Fibroblast of lung (primary cell): ENCODE measurements at regions not wholly inside any gene's neighbourhood (a gene's known extent, or its start where the extent isn't known, plus 50 kb on each side); places are given as distances from the start of the nearest gene placed in this dataset.
A peak's percentile ranks its signal among the peaks of the same experiment; 100 is the strongest.

Experiments used
- DNase-seq, 2 donors: peaks; one replicate each; pipeline versions ENCODE4 v3.0.0 to v3.0.0-alpha.2; 2010; ENCODE audit warnings: low read depth in 2 of 2
- H2AFZ ChIP-seq: 2 replicates; pipeline ENCODE4 v1.5.1; 2012; ENCODE audit warnings: low read length, control low read depth, inconsistent platforms
- H3K27ac ChIP-seq: 2 replicates; pipeline ENCODE4 v1.5.1; 2011; ENCODE audit warnings: low read length, control low read depth; ENCODE audit not compliant: insufficient read depth
- H3K27me3 ChIP-seq: 2 replicates; pipeline ENCODE4 v1.5.1; 2011; ENCODE audit warnings: mild to moderate bottlenecking, low read length; ENCODE audit not compliant: control insufficient read depth, insufficient read depth
- H3K36me3 ChIP-seq: 2 replicates; pipeline ENCODE4 v1.5.1; 2011; ENCODE audit warnings: low read length; ENCODE audit not compliant: control insufficient read depth, insufficient read depth
- H3K4me1 ChIP-seq: 2 replicates; pipeline ENCODE4 v1.5.1; 2011; ENCODE audit warnings: low read length; ENCODE audit not compliant: control insufficient read depth, insufficient read depth; ENCODE audit errors: extremely low read depth
- H3K4me2 ChIP-seq: 2 replicates; pipeline ENCODE4 v1.5.1; 2011; ENCODE audit warnings: low read length, control low read depth; ENCODE audit not compliant: insufficient read depth; ENCODE audit errors: extremely low read depth
- H3K4me3 ChIP-seq, 4 experiments: fragments of 200-600 bp in 1 of 4; sonication (generic) in 1 of 4; replicated peaks in 1 of 4; 2 replicates each; pipeline ENCODE4 v1.5.1; 2011 to 2016; ENCODE audit warnings: low read length in 4 of 4, low read depth in 3 of 4, mild to moderate bottlenecking in 3 of 4, control low read depth in 2 of 4, inconsistent platforms in 1 of 4, mixed read lengths in 1 of 4; ENCODE audit not compliant: insufficient read depth in 1 of 4; ENCODE audit errors: control extremely low read depth in 1 of 4
- H3K79me2 ChIP-seq: 2 replicates; pipeline ENCODE4 v1.5.1; 2012; ENCODE audit warnings: mild to moderate bottlenecking, low read length, inconsistent platforms; ENCODE audit not compliant: control insufficient read depth, insufficient read depth
- H3K9ac ChIP-seq: 2 replicates; pipeline ENCODE4 v1.5.1; 2011; ENCODE audit warnings: mild to moderate bottlenecking, low read length, control low read depth; ENCODE audit not compliant: insufficient read depth
- H3K9me3 ChIP-seq: 2 replicates; pipeline ENCODE4 v1.5.1; 2012; ENCODE audit warnings: low read depth, low read length; ENCODE audit not compliant: control insufficient read depth, insufficient read depth
- H4K20me1 ChIP-seq: 2 replicates; pipeline ENCODE4 v1.5.1; 2011; ENCODE audit warnings: low read length; ENCODE audit not compliant: control insufficient read depth, insufficient read depth; ENCODE audit errors: extremely low read depth
- EZH2 ChIP-seq: IDR thresholded peaks from 2 replicates; pipeline ENCODE4 v1.5.1; 2012; ENCODE audit warnings: low read length, control low read depth, mild to moderate bottlenecking; ENCODE audit errors: missing control alignments
- TF ChIP-seq, protein P1 (sequence below), 2 donors: IDR thresholded peaks in 1 of 2; conservative IDR thresholded peaks in 1 of 2; 1 replicate in 1 of 2; 2 replicates in 1 of 2; pipeline ENCODE4 v1.5.1; 2011 to 2012; ENCODE audit warnings: low read length in 2 of 2, control low read depth in 1 of 2, inconsistent platforms in 1 of 2, low read depth in 1 of 2, mild to moderate bottlenecking in 1 of 2

- H2AFZ ChIP-seq, result no peak overlapping the region
- H3K4me1 ChIP-seq, result no peaks in the 10 kb centered on the region
- no peaks in the 10 kb centered on the region for H4K20me1 ChIP-seq
- TF ChIP-seq, protein P1, sequence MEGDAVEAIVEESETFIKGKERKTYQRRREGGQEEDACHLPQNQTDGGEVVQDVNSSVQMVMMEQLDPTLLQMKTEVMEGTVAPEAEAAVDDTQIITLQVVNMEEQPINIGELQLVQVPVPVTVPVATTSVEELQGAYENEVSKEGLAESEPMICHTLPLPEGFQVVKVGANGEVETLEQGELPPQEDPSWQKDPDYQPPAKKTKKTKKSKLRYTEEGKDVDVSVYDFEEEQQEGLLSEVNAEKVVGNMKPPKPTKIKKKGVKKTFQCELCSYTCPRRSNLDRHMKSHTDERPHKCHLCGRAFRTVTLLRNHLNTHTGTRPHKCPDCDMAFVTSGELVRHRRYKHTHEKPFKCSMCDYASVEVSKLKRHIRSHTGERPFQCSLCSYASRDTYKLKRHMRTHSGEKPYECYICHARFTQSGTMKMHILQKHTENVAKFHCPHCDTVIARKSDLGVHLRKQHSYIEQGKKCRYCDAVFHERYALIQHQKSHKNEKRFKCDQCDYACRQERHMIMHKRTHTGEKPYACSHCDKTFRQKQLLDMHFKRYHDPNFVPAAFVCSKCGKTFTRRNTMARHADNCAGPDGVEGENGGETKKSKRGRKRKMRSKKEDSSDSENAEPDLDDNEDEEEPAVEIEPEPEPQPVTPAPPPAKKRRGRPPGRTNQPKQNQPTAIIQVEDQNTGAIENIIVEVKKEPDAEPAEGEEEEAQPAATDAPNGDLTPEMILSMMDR (conservative IDR thresholded peaks at IDR 0.05 in 1 of 2, IDR thresholded peaks at IDR 0.05 in 1 of 2; ENCODE audit: low read depth in 1 of 2, low read length in 2 of 2), result no peak
- TF ChIP-seq EZH2, result no peak
- DNase-seq, result no peak
- no peak overlapping the region for H3K4me2 ChIP-seq
- no peak overlapping the region for H3K9ac ChIP-seq
- H3K27me3 ChIP-seq, result no peaks in the 10 kb centered on the region
- no peaks in the 10 kb centered on the region for H3K36me3 ChIP-seq
- no peak overlapping the region for H3K27ac ChIP-seq
- H3K9me3 ChIP-seq, result no peaks in the 10 kb centered on the region
- H3K4me3 ChIP-seq, result no peak overlapping the region
- no peaks in the 10 kb centered on the region for H3K79me2 ChIP-seq
Measured at GRCh38 chrX:96006281-96006680, 678.4 kb upstream of the DIAPH2 start.

- no peaks in the 10 kb centered on the region for H3K79me2 ChIP-seq
- H4K20me1 ChIP-seq, result no peaks in the 10 kb centered on the region
- TF ChIP-seq, protein P1 (conservative IDR thresholded peaks at IDR 0.05 in 1 of 2, IDR thresholded peaks at IDR 0.05 in 1 of 2; ENCODE audit: low read depth in 1 of 2, low read length in 2 of 2), result no peak
- TF ChIP-seq EZH2, result no peak
- no peaks in the 10 kb centered on the region for H3K9me3 ChIP-seq
- no peak overlapping the region for H3K4me3 ChIP-seq
- no peak overlapping the region for H3K27ac ChIP-seq
- no peak overlapping the region for H3K4me2 ChIP-seq
- peak in 1 of 2 donors; percentile 89 for DNase-seq
- no peaks in the 10 kb centered on the region for H3K36me3 ChIP-seq
- no peak overlapping the region for H2AFZ ChIP-seq
- no peaks in the 10 kb centered on the region for H3K4me1 ChIP-seq
- H3K9ac ChIP-seq, result no peak overlapping the region
- H3K27me3 ChIP-seq, result no peaks in the 10 kb centered on the region
Measured at GRCh38 chrX:96027407-96027806, 657.2 kb upstream of the DIAPH2 start.

DNA sequence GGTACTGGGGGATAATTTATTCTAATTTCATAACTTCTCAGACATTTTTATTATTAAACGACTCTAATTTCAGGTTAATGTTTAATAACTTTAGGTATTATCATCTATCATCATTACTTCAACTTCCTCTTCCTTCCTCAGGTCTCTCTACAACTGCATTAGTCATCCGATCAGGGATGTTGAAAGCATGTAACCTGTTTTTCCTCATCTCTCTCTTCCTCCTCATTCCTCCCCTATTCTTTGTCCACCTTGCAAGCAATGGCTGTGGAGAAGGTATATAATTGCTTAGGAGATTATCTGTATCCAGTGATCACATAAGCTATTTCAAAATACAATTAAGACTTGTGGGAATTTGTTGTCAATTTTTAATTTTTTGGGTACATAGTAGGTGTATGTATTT is 632.6 kb upstream of the DIAPH2 start:
- Histone ChIP-seq H3K4me1 (no peaks in the 10 kb centered on the region), H3K9me3 (no peaks in the 10 kb centered on the region), H3K36me3 (no peaks in the 10 kb centered on the region), H4K20me1 (no peaks in the 10 kb centered on the region), H3K9ac (no peak overlapping the region), H3K4me2 (no peak overlapping the region), H3K27ac (no peak overlapping the region), H2AFZ (no peak overlapping the region), H3K79me2 (no peaks in the 10 kb centered on the region), H3K27me3 (no peaks in the 10 kb centered on the region), H3K4me3 (no peak overlapping the region)
- no peak for DNase-seq
- no peak for TF ChIP-seq EZH2
- TF ChIP-seq, protein P1 (conservative IDR thresholded peaks at IDR 0.05 in 1 of 2, IDR thresholded peaks at IDR 0.05 in 1 of 2; ENCODE audit: low read depth in 1 of 2, low read length in 2 of 2), result no peak
